WI38 (cell line): ENCODE measurements at regions not wholly inside any gene's neighbourhood (a gene's known extent, or its start where the extent isn't known, plus 50 kb on each side); places are given as distances from the start of the nearest gene placed in this dataset.
"Not testable (repeated sequence)": the region's sequence is repeated elsewhere in the genome, so short reads cannot be mapped to it uniquely, and the experiment has no call there.

Experiments used
- H3K4me3 ChIP-seq: 2 replicates; pipeline ENCODE4 v1.5.1; 2011; ENCODE audit warnings: low read depth, mild to moderate bottlenecking, control low read depth, low read length
- TF ChIP-seq, protein P1 (sequence below): IDR thresholded peaks from 2 replicates; pipeline ENCODE4 v1.5.1; 2012; ENCODE audit warnings: low read depth, mild to moderate bottlenecking, control low read depth, low read length

GRCh38 chr13:64127856-64128255, 2712.2 kb upstream of the PCDH20 start:
- H3K4me3 ChIP-seq: no peak overlapping the region
- TF ChIP-seq, protein P1, sequence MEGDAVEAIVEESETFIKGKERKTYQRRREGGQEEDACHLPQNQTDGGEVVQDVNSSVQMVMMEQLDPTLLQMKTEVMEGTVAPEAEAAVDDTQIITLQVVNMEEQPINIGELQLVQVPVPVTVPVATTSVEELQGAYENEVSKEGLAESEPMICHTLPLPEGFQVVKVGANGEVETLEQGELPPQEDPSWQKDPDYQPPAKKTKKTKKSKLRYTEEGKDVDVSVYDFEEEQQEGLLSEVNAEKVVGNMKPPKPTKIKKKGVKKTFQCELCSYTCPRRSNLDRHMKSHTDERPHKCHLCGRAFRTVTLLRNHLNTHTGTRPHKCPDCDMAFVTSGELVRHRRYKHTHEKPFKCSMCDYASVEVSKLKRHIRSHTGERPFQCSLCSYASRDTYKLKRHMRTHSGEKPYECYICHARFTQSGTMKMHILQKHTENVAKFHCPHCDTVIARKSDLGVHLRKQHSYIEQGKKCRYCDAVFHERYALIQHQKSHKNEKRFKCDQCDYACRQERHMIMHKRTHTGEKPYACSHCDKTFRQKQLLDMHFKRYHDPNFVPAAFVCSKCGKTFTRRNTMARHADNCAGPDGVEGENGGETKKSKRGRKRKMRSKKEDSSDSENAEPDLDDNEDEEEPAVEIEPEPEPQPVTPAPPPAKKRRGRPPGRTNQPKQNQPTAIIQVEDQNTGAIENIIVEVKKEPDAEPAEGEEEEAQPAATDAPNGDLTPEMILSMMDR: no peak

- TF ChIP-seq, protein P1: no peak
- no peak overlapping the region for H3K4me3 ChIP-seq
Observed at GRCh38 chr13:64127192-64127591, 2711.5 kb upstream of the PCDH20 start.

GRCh38 chr13:64121023-64121709, 2705.5 kb upstream of the PCDH20 start:
- H3K4me3 ChIP-seq: not testable (repeated sequence)

GRCh38 chr13:64099994-64100393, 2684.3 kb upstream of the PCDH20 start:
- H3K4me3 ChIP-seq: no peak overlapping the region
- TF ChIP-seq, protein P1: no peak

- H3K4me3 ChIP-seq: no peak overlapping the region
- TF ChIP-seq, protein P1: no peak
Observed at GRCh38 chr13:64090311-64090710, 2674.7 kb upstream of the PCDH20 start.

- no peak overlapping the region for H3K4me3 ChIP-seq
- TF ChIP-seq, protein P1: no peak
Observed at GRCh38 chr13:64088491-64088890, 2672.8 kb upstream of the PCDH20 start.

DNA sequence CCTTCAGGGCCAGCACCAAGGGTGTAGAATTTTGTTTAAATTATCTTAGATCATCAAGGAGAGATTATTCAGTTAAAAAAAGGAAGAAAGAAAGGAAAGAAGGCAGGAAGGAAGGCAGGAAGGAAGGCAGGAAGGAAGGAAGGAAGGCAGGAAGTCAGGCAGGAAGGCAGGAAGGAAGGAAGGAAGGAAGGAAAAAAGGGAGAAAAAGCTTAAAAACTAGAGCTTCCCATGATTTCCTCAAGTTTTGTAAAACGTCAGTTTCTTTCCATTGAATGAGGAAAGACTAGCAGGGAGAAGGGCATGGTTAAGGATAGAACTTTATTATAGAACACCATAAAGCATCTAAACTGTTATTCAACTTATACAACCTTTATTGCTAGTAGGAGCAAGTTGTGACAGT, 2672.0 kb upstream of the PCDH20 start:
- no peak overlapping the region for H3K4me3 ChIP-seq
- TF ChIP-seq, protein P1: no peak

GRCh38 chr13:64083811-64084210, 2668.2 kb upstream of the PCDH20 start:
- no peak overlapping the region for H3K4me3 ChIP-seq
- TF ChIP-seq, protein P1: no peak
